HuH-7 (cell line): ENCODE measurements at regions not wholly inside any gene's neighbourhood (a gene's known extent, or its start where the extent isn't known, plus 50 kb on each side); places are given as distances from the start of the nearest gene placed in this dataset.
"Not testable (repeated sequence)": the region's sequence is repeated elsewhere in the genome, so short reads cannot be mapped to it uniquely, and the experiment has no call there.

Experiments
- DNase-seq: peaks from one replicate; pipeline ENCODE4 v3.0.0; 2011; ENCODE audit warnings: low spot score

DNA sequence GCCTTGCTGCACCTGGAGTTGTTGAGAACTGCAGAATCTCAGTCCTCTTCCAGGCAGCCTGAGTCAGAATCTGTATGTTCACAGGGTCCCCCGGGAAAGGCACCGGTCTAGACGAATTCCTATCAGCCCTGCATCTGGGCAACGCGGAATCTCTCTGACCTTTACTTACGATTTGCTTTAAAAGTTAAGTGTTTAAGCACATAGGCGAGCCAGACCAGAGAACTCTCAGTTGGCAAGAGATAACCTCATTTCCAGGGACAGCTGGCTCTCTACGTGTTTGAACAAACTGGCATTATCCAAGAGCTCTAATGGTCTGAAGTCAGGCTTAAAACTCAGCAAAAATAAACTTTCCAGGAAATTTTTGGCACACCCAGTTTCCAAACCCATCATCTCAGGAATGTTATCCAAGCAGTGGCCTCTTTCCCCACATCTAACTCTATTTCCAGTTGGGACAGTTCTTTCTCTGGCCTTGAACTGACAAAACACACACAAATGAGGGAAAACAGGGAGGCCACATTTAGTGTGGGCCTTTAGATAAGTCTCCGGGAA, 53.4 kb downstream of the HES1 start:
- DNase-seq, result no peak

DNA sequence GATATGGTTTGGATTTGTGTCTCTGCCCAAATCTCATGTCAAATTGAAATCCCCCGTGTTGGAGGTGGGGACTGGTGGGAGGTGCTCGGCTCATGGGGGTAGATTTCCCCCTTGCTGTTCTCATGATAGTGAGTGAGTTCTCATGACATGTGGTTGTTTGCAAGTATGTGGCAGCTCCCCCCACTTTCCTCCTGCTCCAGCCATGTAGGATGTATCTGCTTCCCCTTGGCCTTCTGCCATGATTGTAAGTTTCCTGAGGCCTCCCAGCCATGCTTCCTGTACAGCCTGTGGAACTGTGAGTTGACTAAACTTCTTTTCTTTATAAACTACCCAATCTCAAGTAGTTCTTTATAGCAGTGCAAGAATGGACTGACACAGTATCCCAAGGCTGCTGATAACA, 55.9 kb downstream of the HES1 start:
- DNase-seq, result not testable (repeated sequence)

DNA sequence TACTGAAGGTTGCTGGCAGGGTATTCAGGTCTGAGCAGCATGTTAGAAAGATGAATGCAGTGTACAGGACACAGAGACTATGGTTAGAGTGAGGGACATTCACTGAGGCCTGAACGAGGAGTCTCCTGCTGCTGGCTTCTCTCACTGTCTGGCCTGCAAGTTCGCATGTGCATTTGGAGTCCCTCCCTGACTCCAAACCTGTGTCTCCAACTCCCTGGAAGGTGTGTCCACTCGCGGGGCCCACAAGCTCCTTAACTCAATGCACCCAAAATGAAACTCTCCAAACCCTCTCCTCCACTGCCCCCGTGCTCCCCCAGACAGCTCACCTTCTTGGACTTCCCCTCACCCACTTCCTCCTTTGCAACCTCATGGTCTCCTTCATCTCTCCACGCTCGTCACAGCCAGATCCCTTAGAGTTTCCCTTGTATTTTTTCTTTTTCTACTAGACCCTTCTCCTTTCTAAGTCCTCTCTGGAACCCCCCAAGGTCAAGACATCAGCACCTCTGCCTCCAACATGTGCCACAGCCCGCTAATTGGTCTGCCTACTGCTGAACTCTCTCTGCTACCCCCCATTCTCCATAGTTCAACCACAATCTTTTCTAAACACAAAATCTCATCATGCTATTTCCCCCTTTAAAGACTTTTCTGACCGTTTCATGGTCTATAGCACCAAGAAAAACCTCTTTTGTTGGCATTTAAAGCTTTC, 58.3 kb downstream of the HES1 start:
- no peak for DNase-seq

DNA sequence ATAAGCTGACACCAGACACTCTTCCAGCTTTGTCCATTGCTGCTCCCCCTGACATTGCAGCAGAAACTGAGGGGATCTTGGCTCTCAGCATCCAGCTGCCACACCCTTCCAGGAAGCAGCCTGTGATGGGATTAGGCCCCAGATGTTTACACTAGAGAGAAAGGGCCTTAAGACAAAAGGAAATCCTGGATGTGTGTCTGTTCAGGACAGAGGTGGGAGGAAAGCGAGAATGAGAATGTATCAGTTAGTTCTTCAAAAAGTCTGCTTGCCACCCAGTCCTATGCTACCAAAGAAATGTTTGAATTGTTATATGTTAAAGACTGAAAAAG, 58.8 kb downstream of the HES1 start:
- DNase-seq, result no peak

DNA sequence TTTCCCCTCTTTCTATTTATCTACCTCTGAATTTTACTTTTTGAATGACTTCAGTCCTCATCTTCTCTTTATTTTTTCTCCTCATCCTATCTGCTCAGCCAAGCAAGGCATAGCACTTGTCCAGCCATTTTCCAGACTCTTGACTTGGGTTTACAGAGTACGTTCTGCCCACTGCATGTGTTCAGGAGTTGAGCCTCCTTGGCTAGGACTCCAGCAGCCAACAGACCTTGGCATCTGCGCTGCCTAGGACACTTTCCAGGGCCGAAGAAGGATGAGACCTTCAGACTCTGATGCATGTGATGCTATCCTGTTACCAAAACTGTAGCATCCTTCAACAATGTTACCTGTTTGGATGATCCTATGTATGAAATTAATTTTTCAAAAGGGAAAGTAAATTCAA, 59.7 kb downstream of the HES1 start:
- DNase-seq, result no peak

DNA sequence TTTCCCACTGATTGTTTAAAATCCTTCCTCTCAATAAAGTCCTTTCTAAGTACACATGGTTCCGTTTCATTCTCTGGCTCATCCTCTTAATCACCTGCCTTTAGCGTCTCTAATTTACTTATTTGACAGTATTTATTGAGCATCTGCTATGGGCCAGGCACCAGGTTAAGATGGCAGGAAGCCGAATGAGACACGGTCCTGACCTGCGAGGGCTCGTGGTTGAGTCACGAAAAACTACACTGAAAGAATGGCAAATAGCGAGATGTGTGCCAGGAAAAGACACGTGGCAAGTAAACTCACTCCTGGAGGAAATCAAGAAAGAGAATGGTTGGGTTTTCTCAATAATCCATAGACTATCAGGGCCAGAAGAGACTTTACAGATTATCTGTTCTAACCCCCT, 60.9 kb downstream of the HES1 start:
- no peak for DNase-seq

DNA sequence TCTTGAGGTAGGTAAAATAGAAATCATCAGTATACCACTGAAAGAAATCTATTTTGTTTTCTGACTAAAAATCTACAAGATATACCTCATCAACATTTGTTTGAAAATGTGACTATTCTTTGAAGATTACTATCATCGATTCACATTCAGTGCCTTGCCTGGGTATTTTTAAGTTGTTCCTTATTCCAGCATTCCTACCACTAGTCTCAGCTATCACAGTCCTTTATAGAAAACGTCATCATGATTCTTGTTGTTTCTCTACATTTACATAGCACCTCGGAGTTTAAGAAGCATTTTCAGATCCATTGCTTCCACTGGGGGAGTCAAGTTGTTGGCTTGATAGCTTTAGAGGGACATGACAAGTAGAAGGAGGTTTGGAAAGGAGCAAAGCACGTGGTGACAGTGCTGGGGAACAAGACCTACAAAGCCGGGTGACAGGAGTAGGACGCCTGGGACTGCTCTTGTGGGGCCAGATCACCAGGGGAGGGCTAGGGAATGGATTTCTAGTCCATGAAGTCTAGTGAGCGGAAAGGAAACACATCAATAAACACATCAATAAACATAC, 61.5 kb downstream of the HES1 start:
- no peak for DNase-seq

DNA sequence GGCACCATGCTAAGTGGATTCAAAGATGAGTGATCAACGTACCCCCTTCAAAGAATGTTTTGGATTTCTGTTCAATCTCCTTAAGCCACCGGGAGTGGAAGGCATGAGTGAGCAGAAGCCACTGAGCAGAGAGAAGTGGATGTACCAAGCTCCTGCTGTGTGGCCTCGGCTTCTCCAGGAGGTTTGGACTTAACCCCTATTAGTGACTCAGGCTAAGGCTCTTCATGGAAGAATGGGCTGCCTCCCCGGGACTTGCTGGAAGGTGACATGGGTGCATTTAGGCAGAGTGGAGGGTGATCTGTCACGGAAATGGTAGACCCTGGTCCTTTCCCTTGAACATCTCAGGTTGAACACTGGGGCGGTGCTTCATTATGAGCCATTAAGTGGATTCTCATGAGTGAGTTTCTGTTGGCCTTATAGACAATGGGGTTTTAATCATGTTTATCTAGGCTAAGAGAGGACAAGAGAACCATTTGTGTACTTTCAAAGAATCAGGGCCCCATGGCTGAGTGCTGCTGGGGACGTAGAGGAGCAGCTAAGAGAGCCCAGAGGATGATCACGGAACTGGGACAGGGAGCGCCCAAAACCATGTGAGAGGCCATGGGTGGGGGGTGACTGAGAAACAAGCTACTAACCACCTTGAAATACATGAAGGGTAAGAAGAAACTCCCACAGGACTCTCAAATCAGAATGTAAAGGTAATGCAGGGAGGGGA, 62.2 kb downstream of the HES1 start:
- DNase-seq, result no peak

DNA sequence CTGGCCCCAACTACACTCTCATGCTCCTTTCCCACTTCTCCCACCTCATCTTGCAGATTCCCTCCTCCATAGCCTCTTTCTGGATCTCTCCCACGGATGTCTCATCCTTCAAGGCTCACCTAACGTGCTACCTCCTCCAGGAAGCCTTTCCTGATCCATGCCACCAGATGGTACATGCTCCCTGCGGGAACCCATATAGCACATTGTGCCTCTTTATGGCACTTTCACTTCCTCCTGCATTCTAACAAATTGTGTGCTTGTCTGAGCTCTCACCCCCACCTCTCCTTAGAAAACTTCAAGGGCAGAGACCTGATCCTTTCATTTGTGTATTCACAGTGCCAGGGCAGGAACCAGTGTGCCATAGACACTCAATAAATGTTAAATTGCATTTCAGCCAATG, 63.0 kb downstream of the HES1 start:
- DNase-seq, result no peak

DNA sequence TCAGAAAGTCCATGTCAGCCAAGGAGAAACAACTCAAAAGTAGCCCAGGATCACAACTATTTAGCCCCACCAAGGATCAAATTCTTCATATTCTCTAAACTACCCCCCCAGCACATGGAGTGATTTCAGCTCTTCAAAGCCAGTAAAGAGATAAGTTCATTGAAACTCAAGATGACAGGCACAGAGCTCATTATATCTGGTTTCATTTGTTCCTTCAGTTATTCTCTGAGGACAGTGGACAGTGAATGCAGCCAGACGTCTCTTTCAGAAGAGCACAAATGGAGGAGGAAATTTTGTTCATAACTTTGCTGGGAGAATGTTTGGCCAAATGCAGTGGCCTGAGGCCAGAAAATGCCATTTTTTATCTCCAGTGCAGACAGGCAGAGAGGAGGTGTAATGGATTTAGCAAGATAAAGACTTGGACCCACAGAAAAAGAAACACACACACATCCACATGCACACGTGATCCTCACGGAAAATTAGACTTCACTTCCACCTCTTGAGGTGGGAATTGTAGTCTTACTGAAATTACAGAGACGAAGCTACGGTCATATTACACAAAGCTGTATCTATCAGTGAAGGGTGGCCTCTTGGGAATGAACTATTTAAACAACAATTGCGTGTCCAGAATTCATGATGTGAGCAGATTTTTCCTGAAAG, 64.6 kb downstream of the HES1 start:
- no peak for DNase-seq

DNA sequence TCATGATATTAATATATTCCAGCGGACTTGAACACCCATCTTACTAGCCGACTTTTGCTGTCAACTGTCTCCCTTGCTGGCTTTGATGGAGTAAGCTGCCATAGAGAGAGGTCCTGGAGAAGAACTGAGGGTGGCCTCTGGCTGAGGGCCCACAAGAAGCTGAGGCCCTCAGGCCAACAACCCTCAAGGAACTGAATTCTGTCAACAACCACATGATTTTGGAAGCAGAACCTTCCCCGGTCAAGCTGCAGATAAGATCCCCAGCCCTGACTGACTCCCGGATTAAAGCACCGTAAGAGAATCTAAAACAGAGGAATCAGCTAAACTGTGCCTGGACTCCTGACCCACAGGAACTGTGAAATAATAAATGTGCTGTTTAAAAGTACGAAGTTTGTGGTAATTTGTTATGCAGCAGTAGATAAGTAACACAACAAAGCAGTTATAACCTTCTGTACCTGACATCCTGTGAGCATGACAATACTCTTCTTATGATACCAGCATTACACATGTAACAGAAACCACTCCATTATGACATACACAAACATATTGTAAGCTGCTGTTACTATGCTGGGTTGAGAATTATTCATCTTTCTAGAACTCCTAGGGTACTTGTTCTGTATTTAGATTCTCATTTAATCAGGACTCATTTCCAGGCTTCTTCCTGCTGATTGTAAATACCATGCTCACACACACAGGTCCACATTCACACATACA, 66.2 kb downstream of the HES1 start:
- DNase-seq, result no peak

DNA sequence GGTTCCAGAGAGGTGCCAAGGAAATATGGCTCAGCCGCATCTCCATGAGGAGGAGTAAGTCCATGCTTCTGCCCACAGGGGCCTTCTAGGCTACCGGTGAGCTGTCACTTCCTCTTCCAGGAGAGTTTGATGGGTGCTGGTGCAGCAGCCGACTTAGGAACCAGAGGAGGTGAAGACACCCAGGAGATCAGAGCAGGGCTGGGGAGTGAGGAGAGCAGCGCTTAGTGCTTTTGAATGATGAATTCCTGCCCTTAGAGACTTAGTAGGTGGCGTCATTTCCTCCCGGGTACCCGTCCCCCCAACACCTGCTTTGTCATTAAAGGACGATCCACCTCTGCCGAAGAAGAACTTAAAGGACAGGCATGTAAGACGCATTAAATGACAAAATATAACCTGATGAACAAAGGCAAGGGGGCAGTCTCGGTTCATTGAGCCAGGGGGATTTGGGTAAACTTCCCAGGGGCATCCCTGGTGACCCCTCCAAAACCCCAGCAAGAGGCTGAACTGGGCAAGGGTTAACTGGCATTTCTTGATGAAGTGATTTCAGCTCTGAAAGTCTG, 67.6 kb downstream of the HES1 start:
- no peak for DNase-seq

DNA sequence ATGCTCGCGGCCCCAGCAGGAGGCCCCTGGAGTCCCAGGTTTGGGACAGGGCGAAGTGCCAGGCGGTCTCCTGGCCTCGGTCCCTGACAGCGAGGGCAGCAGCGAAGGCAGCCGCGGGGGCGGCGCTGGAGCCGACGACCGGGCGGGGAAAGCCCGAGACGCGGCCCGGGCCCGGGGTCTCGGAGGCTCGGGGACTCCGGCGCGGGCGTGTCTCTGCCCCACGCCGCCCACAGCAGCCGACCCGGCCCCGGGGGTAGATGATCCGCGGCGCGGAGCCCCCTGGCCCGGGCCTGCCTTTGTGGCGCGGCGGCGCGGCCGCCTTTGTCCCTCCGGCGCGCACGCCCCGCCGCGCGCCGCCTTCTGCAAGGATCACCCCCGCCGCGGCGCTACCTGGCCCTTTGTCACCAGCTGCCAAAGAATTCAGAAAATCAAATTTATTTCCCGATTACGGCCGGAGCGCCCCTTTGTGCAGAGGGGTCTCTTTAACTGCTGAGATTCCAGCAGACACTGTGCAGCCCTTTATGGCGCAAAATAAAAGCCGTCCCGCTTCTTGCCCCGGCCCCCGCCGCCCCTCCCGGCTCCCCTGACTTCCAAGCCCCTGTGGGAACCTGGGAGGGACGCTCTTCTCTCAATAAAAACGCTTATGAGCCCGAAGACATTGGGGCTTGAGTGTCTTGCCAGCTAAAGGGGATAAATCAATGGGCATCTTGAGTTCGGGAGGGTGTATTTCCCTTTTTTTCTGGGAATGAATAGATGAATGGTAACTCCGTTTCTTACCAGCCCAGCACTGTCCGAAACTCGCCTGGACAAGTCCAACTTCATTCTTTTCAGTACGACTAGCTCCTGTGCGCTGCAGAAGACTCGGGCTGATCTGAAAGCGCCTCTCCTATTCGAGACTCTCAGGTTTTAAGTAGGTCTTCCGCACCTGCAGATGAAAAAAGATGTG, 68.4 kb downstream of the HES1 start:
- peak; percentile 68 for DNase-seq

DNA sequence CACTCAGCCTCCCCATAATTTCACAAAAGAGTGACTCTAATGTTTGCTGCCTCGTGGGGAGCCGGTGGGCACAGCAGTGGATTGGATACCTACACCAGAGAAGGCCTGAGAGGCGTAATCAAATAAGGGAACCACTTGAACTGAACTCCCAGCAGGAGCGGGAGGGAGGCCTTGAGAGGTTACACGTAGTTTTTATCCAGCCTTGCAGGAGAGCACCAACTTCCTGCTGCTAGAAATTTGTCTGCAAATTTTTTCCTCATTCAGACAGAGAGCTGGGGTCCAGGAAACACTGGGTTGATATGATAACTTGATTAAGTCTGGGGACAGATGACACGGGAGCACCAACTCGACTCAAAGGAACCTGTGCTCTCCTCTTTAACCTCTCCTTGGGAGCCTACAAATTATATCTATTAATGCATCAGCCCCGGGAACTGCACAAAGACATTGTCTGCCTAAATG, 69.8 kb downstream of the HES1 start:
- peak; percentile 41 for DNase-seq

DNA sequence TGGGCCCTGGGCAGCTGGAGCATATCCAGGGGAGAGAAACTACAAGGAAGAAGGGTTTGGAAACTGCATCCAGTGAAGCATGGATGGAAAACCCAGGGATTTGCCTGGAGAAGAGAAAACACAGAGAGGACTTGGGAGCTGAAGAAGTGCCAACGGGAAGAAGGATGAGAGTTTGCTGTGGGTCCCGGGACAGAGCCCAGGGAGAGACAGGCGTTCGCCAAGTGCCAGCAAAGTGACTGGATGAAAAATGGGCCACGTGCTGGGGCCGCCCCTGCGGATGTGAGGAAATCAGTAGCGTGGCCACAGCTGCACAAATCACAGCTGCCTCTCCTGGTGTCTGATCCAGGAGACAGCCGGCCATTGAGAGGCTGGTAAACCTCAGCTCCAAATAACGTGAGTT, 70.4 kb downstream of the HES1 start:
- DNase-seq, result no peak

DNA sequence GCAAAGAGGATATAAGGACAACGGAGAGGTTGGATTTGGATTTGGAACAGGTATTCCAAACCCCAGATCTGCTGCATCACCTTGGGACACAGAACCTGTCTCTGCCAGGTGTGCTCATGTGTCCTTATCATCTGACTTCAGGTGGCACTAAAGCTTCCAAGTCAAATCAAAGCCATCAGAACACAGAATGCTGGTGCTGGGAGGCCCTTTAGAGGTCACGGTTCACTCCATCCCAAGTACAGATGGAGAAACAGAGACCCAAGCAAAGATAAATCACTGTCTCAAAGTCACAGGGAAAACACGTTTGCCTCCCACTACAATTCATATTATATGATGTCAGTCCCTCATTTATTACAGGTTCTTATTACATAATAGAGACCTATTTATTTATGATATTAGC, 72.8 kb downstream of the HES1 start:
- no peak for DNase-seq

DNA sequence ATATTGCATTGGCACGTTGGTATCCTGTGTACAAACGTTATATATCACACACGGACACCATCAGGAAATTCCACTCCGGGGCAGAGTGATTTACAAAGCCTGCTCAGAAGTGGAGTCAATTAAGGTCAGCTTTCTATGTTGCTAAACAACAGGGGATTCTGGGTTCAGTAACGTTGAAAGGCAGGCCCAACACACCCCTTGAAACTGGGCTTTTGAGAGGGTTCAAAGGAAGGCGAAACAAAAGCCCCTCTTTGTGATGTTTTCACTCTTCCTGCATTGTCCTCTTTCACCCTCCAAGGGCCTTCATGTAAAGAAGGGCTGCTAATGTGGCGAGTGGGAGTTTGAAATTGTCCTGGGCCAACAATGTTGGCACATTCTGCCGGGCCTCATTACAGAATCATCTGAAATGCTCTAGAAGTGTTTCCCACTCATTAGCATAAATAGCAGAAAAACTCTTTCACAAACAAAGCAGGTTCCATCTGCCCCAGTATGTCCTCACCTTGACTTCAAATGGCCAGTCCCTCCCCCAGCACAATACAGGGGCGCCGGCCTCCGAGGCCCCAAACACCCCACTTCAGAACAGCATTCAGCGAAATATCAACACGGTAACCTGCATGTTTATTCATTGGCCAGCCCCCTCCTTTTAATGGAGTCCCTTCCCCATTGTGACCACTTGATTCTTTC, 76.4 kb downstream of the HES1 start:
- no peak for DNase-seq

DNA sequence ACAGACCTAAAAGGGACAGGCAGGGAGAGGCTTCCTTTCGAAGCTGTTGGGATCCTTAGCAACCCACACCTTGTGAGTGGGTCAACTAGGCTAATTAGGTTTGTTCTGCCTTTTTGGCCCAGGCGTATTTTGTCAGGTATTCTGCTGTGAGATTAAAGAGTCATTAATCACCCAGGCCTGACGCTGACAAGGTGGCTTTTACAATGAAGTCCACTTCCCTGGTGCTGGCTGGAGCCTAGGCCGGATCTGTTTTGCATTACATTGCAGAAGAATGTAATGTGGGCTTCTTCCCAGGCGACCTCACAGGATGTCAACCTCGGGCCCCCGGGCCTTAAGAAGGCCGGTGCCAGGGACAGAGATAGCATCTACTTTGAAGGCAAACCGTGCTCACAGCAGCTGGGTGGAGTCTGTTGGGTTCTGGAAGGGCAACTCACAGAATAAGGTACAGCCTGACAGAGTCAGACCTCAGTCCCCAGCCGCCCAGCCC, 76.9 kb downstream of the HES1 start:
- no peak for DNase-seq

DNA sequence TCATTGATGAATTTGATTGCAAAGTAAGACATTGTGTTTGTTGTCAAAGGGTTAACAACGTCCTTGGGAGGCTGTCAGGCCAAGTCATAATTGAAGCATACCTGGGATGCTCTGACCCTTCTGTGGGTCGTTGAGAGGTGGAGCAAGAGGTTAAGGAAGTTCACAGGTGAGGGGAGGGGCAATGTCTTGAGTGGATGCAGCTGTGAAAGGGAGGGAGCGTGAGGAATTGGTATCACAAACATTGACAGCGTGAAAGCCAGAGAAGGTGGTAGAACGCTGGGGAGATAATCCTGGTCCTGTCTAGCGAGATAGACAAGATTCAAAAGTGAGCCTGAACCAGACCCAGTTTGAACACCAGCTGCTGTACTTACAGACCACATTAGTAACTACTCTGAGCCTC, 79.4 kb downstream of the HES1 start:
- no peak for DNase-seq
